AG10803 (cell line): ENCODE measurements at regions not wholly inside any gene's neighbourhood (a gene's known extent, or its start where the extent isn't known, plus 50 kb on each side); places are given as distances from the start of the nearest gene placed in this dataset.
"Not testable (repeated sequence)": the region's sequence is repeated elsewhere in the genome, so short reads cannot be mapped to it uniquely, and the experiment has no call there.

Experiments
- DNase-seq: peaks from one replicate; pipeline ENCODE4 v3.0.0; 2010; ENCODE audit warnings: low read depth
- H3K4me3 ChIP-seq: 2 replicates; pipeline ENCODE4 v1.5.1; 2011; ENCODE audit warnings: mild to moderate bottlenecking, low read length, control low read depth
- CTCF ChIP-seq: conservative IDR thresholded peaks from 2 replicates; pipeline ENCODE4 v1.5.1; 2011; ENCODE audit warnings: mild to moderate bottlenecking, low read length, control low read depth, inconsistent platforms

- no peak overlapping the region for H3K4me3 ChIP-seq
- peak; percentile 12 for DNase-seq
- no peak; the same call in none of the 2 replicates for TF ChIP-seq CTCF
Measured at GRCh38 chr15:69559440-69560190, 107.0 kb downstream of the RPLP1 start.

- no peak for DNase-seq
- H3K4me3 ChIP-seq, result no peak overlapping the region
- no peak for TF ChIP-seq CTCF
Measured at GRCh38 chr15:69561071-69561784, 108.6 kb downstream of the RPLP1 start.

GRCh38 chr15:69562116-69562515 lies 109.5 kb downstream of the RPLP1 start:
- no peak for TF ChIP-seq CTCF
- DNase-seq, result no peak
- H3K4me3 ChIP-seq, result no peak overlapping the region

GRCh38 chr15:69562564-69562963 lies 109.9 kb downstream of the RPLP1 start:
- no peak for TF ChIP-seq CTCF
- H3K4me3 ChIP-seq, result no peak overlapping the region
- DNase-seq, result no peak

- no peak overlapping the region for H3K4me3 ChIP-seq
- no peak for DNase-seq
- TF ChIP-seq CTCF, result no peak
Measured at GRCh38 chr15:69565066-69565655, 112.5 kb downstream of the RPLP1 start.

DNA sequence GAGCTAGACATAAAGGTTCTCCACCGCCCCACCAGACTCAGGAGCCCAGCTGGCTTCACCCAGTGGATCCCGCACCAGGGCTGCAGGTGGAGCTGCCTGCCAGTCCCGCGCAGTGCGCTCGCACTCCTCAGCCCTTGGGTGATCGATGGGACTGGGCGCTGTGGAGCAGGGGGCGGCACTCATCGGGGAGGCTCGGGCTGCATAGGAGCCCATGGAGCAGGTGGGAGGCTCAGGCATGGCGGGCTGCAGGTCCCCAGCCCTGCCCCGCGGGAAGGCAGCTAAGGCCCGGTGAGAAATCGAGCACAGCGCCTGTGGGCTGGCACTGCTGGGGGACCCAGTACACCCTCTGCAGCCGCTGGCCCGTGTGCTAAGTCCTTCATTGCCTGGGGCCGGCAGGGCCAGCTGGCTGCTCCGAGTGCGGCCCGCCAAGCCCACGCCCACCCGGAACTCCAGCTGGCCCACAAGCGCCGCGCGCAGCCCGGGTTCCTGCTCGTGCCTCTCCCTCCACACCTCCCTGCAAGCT lies 114.7 kb downstream of the RPLP1 start:
- not testable (repeated sequence) for DNase-seq, H3K4me3 ChIP-seq

GRCh38 chr15:69568173-69569009 lies 115.8 kb downstream of the RPLP1 start:
- no peak overlapping the region for H3K4me3 ChIP-seq
- TF ChIP-seq CTCF, result no peak
- peak; percentile 64 for DNase-seq
